Head of caudate nucleus (tissue), 42 donors: ENCODE measurements at regions not wholly inside any gene's neighbourhood (a gene's known extent, or its start where the extent isn't known, plus 50 kb on each side); places are given as distances from the start of the nearest gene placed in this dataset.

Source experiments
- DNase-seq, 42 donors: peaks; one replicate each; pipeline versions ENCODE4 v3.0.0 to v3.0.0-alpha.2; 2020 to 2021; ENCODE audit warnings: mixed read lengths in 7 of 42
- intact Hi-C: fragments of 100-400 bp; cut with DNase I; formaldehyde crosslinking; loops from one replicate; pipeline ENCODE4 v1.15.0; 2022

DNA sequence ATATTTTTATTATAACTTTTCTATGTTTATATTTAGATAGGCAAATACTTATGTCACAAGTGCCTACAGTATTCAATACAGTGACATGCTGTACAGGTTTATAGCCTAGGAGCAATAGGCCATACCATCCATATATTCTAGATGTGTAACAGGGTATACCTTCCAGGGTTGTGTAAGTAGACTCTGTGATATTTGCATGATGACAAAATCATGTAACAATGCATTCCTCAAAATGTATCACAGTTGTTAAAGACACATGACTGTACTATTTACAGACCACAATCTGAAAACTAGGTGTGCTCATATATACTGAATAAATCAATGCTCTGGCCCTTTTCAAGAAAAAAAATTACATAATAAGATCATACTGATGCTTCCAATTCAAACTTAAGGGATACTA is 433.2 kb upstream of the RGPD4 start:
- no peak for DNase-seq

DNA sequence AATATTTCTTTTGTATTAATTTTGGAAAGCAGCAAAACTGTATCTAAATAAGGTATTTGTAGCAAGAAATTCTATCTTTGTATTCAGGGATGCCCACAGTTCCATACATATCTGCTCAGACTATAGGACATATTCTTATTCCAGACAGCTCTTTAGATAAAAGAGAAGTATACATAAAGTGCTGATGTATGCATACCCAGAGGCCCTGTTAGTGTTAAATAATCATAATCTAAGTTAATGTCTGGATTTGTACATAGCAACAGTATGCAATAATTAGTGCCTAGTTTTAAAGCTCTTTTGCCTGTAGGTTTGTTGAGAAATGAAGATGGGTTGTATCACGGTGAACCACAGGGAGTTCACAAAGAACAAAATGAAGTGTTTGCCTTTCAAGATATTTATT is 428.0 kb upstream of the RGPD4 start:
- no peak for DNase-seq

More for the DNA sequence above, 433.2 kb upstream of the RGPD4 start:
- intact Hi-C loops = no loop called here

DNA sequence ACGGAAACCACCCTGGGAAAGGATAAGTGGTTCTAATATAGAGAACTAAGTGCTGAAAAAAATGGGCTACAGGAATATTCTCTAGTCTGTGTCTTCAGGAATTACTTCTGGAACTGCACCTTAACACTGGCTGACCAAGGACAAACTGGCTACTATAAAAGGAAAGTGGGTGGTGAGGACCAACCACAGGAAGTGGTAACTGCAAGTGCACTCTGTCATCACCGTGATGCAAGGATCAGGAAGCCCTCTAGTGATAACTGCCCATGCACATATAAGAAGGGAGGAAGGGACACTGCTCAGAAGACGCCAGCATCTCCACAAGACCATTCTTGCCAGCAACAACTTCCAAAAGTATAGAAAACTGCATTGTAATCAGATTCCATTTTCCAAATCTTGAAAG is 424.4 kb upstream of the RGPD4 start:
- intact Hi-C loops = no loop called here
- DNase-seq = no peak

More for the DNA sequence above, 428.0 kb upstream of the RGPD4 start:
- intact Hi-C loops = no loop called here

DNA sequence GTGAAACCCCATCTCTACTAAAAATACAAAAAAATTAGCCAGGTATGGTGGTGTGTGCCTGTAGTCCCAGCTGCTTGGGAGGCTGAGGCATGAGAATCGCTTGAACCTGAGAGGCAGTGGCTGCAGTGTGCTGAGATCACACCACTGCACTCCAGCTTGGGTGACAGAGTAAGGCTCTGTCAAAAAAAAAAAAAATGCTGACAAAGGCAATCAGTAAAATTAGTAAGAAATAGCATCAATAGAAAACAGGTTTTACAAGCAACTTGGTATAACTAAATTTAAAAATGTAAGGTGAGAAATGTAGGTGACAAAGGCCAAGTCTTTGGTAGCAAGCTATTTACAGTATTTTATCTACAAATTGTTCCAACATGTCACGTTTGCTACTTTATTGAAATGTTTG is 421.4 kb upstream of the RGPD4 start:
- intact Hi-C loops = no loop called here
- DNase-seq = no peak

DNA sequence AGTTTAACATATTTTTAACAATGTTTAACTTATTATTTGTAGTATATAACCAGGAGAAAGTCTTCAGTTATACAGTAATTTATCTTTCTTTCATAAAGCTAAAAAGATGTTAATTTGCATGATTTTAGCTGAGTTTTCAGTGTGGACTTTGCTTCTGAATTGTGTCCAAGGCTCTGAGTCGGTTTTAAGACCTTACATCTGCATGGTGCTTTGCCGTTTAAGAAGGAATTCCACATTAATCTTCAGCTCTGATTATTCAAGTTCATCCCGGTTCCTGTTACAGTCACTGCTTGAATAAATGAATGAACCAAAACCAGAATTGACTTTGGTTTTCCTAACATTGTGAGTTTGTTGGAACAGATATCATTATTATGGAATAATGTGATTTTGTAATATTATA is 419.7 kb upstream of the RGPD4 start:
- no peak for DNase-seq
- intact Hi-C loops = no loop called here

DNA sequence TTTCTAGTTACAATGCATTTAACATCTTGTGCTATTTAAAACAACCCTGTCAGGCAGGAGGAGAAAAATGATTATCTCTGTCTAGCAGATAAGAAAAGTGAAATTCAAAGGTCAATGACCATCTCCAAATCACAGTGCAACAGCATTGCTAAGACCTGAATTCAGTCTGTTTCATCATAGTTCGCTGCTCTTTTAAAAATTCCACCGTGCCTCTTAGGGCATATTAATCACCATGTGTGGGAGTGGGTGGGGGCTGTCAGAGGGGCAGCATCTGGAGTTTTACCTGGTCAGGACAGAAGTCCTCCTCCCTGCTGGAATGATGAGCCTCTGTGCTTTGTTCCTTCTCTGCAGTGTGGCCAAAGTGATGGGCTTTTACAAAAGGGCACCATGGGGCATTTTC is 418.7 kb upstream of the RGPD4 start:
- intact Hi-C loops = no loop called here
- no peak for DNase-seq

DNA sequence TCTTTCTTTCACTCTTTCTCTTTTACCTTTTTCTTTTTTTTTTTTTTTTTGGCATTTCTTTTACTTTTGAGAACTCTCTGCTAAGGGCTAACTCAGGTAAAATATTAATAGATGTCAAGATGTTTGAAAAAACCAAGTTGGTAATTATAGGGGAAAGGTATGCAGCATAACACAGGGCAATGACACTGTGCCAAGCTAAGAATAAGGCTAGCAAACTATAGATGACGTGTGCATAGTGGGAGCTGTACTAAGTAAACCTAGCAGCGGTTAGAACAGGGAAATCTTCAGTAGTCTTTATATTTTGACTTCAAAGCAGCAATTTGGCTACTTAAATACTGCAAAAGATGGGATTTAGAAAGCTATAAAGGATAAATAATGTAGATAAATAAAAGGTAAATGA is 415.4 kb upstream of the RGPD4 start:
- DNase-seq = no peak
- intact Hi-C loops = no loop called here

DNA sequence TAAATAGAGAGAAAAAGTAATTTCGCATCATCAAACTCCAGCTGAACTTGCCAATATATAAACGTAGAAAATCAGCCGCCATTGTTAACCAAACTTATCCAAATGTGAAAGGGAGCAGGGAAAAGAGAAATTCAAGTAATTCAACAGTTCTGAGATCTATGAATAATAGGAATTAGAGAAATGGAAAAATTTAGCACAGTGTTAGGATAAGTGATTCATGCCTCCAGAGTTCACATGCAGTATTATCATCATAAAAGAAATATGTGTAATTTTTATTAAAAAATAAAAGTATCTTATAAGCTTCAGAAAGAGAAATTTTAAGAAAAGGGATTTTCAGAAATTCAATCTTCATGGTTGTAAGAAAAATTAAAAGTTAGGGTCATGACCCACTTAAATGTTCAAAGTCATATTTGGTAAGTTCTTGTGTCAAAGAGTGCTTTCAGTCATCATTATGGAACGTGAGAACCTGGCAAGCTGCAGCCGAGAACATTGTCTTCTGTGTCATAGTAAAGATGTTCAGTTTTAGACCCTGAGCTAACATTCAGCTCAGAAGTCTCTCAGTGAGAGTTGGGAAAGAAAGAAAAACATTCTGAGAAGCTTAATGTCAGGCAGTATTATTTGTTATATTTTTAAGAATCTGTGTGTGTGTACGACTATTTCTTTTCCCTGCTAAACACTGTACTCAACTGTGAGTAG is 414.3 kb upstream of the RGPD4 start:
- no peak for DNase-seq
- intact Hi-C loops = no loop called here

DNA sequence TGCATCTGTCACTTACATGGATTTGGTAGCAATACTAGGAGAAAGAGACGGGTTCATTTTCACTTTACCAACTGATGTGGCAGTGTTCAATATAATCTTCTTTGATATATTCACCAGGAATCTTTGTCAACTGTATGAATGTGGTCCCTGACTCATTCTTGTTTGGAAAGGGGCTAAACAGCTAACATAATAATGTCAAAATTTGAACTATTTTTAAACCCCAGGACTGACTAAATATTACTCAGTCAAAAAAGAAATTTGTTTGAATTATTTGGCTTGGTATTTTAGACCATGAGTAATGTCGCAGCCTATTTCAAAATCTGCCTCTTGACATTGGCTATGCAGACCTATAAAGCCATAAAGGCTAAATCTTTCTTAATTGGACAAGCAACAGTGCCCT is 413.7 kb upstream of the RGPD4 start:
- intact Hi-C loops = no loop called here
- no peak for DNase-seq

DNA sequence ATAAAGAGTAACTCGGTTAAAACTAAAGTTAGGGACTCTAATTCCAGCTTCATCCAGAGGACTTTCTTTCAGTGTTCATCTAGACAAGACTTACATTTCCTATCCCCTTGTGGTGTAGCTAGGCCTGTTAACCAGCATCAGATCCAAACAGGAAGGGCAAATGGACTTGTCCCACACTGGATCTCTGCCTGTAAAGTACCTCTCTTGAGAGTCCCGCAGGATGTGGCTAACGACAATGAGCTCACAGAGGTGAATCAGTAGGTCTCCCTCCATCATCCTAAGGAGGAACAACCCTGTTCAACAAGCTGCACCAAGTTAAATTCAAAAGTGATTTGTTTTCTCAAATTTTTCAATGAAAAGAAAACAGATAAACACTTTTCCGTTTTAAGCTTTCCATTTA is 412.3 kb upstream of the RGPD4 start:
- intact Hi-C loops = no loop called here

DNA sequence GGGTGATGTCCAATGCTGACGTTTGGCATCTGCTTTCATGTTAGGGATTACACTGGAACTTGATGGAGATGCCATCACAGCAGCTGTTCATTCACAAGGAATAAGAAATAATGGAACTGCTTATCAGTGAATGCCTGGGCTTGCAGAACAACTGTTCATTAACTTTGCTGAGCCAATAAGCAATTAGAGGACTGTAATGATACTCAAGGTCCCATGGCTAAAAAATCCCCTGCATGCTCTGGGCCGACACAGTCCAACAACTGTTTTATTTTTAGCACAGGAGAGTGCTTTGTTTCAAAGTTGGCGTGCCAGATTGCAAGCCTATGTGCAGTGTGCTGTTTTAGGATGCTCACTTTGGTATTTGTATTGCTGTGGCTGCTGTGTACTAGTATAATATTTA is 408.0 kb upstream of the RGPD4 start:
- no peak for DNase-seq
- intact Hi-C loops = no loop called here

More for the DNA sequence above, 412.3 kb upstream of the RGPD4 start:
- no peak for DNase-seq

DNA sequence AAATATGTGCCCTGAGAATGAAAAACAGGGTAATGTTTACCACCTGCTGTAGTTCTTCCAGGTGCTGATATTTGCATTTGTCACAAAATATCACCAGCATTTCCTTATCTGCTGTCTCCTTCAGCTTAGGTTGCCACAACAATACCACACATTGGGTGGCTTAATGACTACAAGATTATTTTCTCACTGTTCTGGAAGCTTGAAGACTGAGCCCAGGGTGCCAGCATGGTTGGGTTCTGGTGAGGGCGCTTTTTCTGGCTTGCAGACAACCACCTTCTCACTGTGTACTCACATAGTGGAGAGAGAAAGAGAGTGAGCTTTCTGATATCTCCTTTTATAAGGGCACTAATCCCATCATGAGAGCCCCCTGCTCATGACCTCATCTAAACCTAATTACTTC is 407.5 kb upstream of the RGPD4 start:
- DNase-seq = no peak
- intact Hi-C loops = no loop called here

DNA sequence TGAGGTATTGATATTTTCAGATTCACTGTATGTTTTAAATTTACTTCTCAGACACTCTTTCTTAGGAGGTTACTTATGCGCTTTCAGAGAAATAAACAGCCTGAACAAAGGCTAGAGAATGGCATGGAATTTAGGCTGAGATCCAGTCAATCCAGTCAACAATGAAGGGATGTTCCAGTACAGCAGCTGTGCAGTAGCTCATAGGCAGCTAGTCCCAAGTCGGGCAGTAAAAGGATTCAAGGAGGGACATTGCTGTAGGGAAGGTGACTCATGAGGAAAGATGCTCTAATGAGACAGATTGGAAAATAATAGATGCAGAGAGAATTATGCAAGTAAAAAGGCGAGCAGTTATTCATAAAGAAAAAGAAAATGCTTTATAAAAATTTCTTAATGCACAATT is 397.9 kb upstream of the RGPD4 start:
- intact Hi-C loops = no loop called here
- no peak for DNase-seq

DNA sequence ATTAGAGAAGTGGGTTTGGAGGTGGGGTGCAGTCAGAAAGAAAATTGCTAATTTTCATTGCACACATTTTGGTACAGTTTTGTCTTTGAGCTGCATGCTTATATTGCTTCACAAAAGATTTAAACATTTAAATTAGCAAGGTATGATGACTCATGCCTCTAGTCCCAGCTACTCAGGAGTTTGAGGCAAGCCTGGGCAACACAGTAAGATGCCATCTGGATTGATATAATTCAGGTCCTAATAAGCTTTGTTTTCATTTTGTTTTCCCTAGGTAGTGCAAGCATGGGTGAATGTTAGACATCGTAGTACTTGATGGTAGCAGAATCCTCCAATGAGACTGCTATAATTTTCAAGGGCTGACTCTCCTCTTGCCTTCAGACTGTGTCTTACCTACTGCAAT is 396.7 kb upstream of the RGPD4 start:
- intact Hi-C loops = no loop called here
- peak in 4 of 42 donors; percentile 3 to 22 (median 13) for DNase-seq

DNA sequence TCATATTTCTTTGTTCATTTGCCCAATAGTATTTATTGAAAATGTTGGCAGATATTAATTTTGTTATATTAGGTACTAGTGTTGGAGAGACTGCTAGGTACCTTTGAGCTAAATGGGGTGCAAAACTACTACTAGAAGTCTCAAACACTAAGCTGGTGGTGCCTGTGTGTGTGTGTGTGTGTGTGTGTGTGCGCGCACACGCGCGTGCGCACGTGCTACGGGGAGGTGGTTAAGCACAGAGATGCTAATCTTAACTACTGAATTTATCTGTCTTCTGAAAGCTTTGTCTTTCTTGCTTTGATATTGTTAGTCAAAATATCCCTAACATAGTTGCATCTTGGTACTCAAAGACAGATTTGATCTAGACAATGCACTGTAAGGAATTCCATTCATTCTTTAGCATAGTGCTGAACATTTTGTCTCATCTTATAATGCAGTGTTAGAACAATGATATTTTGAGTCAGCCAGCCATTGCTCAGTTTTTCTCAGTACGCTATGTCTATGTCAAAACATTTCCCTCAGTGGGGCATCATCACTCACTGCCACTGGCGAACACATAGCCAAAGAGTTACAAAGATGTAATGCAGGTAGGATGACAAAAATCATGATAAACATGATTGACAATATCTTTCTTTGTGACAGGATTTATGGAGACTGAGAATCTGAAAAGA is 396.0 kb upstream of the RGPD4 start:
- intact Hi-C loops = no loop called here
- peak in 7 of 42 donors; percentile 3 to 48 (median 14) for DNase-seq

DNA sequence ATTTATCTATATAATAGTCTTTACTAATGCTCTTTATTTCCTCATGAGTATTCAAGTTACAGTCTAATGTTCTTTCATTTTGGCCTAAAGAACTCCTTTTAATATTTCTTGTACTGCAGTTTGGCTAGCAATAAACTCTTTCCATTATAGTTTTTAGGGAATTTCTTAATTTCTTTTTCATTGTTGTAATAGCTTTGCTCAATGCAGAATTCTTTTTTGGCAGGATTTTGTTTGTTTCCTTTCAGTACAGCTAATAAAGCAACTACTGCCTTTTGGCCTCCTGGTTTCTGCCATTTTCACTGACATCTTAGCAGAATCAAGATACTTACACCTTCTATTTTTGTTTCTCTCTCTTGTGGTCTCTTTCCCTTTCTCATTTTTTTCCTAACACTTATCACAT is 390.4 kb upstream of the RGPD4 start:
- no peak for DNase-seq
- intact Hi-C loops = no loop called here

DNA sequence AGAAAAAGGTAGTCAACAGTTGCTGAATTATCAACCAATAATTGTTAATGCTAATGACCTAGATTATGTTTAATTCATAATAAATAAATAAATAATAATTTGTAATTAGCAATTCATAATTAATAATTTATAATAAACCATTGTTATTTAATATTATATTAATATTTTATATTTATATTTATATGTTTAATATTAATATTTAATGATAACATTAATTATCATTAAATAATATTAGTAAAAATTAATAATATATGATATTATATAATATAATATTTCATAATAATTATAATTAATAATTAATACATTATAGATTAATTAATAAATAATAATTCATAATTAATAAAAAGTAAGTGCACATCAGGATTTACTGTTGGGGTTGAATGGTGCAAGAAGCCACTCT is 389.4 kb upstream of the RGPD4 start:
- intact Hi-C loops = no loop called here

DNA sequence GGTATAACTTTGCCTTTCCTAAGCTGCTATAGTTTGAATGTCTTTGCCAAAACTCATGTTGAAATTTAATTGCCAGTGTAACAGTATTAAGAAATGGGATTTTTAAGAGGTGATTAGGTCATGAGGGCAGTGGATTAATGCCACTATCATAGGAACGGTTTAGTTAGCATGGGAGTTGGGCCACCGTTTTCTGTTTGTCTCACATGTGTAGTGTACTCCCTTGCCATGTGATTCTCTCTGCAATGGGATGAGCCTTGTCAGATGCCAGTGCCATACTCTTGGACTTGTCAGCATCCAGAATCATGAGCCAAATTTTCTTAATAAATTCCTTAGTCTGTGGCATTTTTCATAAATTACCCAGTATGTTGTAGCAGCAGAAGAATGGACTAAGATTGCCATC is 388.9 kb upstream of the RGPD4 start:
- intact Hi-C loops = no loop called here
- DNase-seq = no peak

More for the DNA sequence above, 389.4 kb upstream of the RGPD4 start:
- no peak for DNase-seq

DNA sequence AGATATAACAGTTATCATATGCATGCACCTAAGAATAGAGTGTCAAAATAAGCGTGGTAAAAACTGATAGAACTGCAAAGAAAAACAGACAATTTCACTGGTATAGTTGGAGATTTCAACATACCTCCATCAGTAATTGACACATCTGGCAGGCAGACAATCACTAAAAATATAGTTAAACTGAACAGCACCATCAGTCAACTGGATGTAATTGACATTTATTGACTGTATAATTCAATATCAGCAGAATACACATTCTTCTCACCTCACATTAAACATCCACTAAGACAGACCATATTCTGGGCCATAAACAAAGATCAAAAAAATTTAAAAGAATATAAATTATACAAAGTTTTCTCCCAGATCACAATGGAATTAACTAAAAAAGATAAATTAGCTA is 378.5 kb upstream of the RGPD4 start:
- intact Hi-C loops = no loop called here
- DNase-seq = no peak

DNA sequence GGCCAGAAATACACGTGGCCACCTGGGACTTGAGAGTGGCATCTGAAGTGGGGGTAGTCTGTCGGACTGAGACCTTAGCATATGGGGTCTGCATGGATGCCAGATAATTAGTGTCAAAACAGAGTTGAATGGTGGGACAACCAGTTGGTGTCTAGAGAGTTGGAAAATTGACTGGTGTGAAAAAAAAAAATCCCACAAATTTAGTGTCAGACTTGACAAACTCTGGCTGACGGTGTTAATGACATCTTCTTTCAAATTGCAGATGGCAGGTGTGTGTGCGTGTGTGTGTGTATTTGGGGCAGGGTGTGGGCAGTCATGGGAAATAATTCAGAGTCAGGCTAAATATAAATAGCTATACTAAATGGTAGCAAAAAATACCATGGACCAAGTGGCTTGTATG is 365.4 kb upstream of the RGPD4 start:
- intact Hi-C loops = no loop called here
- DNase-seq = no peak

DNA sequence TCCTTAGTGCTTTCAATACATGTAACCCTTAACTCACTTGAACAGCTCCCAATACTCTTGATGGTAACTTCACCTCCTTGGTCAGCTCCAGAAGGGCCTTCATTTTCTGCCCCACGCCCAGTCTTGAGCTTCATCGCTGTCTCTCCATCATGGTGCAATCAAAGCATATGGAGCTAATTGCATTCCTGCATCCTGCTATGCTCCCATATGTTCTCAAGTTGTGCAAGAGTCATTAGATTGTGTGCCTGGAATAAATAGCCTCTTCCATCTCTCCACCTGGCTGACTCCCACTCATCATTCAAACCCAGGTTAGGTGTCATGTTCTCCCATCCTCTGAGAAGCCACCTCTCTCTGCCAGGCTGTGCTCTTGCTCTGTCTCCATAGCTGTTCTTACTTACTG is 364.5 kb upstream of the RGPD4 start:
- intact Hi-C loops = no loop called here
- DNase-seq = no peak
